NOMO-1 treated with DMSO at 0.1 percent for 48 hours (cell line): ENCODE measurements at regions not wholly inside any gene's neighbourhood (a gene's known extent, or its start where the extent isn't known, plus 50 kb on each side); places are given as distances from the start of the nearest gene placed in this dataset.

ENCODE experiments used
- DNase-seq: peaks from one replicate; lab custom pipeline; 2025; ENCODE audit not compliant: unreplicated experiment; lab: John Stamatoyannopoulos, UW

GRCh38 chr20:10724449-10725173 lies 50.8 kb upstream of the JAG1 start:
- no peak for DNase-seq

- DNase-seq, result no peak
These were observed 55.3 kb upstream of the JAG1 start for GRCh38 chr20:10728873-10729670.

GRCh38 chr20:10729785-10730184 lies 56.0 kb upstream of the JAG1 start:
- DNase-seq, result no peak

- no peak for DNase-seq
These were observed 56.9 kb upstream of the JAG1 start for GRCh38 chr20:10730629-10731183.

GRCh38 chr20:10731190-10731965 lies 57.6 kb upstream of the JAG1 start:
- no peak for DNase-seq

- no peak for DNase-seq
These were observed 59.3 kb upstream of the JAG1 start for GRCh38 chr20:10733122-10733521.

GRCh38 chr20:10735195-10735949 lies 61.6 kb upstream of the JAG1 start:
- DNase-seq, result no peak

GRCh38 chr20:10739134-10739533 lies 65.3 kb upstream of the JAG1 start:
- DNase-seq, result no peak

- no peak for DNase-seq
These were observed 65.8 kb upstream of the JAG1 start for GRCh38 chr20:10739566-10739965.

- DNase-seq, result no peak
These were observed 67.3 kb upstream of the JAG1 start for GRCh38 chr20:10741060-10741459.

- DNase-seq, result no peak
These were observed 72.0 kb upstream of the JAG1 start for GRCh38 chr20:10745790-10746189.

GRCh38 chr20:10747019-10747418 lies 73.2 kb upstream of the JAG1 start:
- no peak for DNase-seq

GRCh38 chr20:10749084-10749483 lies 75.3 kb upstream of the JAG1 start:
- no peak for DNase-seq

- no peak for DNase-seq
These were observed 78.4 kb upstream of the JAG1 start for GRCh38 chr20:10752206-10752605.

GRCh38 chr20:10754824-10755223 lies 81.0 kb upstream of the JAG1 start:
- no peak for DNase-seq

- DNase-seq, result no peak
These were observed 84.6 kb upstream of the JAG1 start for GRCh38 chr20:10758446-10758845.

- no peak for DNase-seq
These were observed 87.4 kb upstream of the JAG1 start for GRCh38 chr20:10761232-10761631.

- DNase-seq, result no peak
These were observed 88.0 kb upstream of the JAG1 start for GRCh38 chr20:10761786-10762185.

GRCh38 chr20:10762216-10762615 lies 88.4 kb upstream of the JAG1 start:
- DNase-seq, result no peak

- no peak for DNase-seq
These were observed 89.3 kb upstream of the JAG1 start for GRCh38 chr20:10763112-10763511.

- no peak for DNase-seq
These were observed 95.9 kb upstream of the JAG1 start for GRCh38 chr20:10769700-10770099.
